Medulla oblongata (tissue), 1 donor: ENCODE measurements at regions not wholly inside any gene's neighbourhood (a gene's known extent, or its start where the extent isn't known, plus 50 kb on each side); places are given as distances from the start of the nearest gene placed in this dataset.

Source experiments
- DNase-seq: peaks from one replicate; pipeline ENCODE4 v3.0.0-alpha.2; 2015; ENCODE audit errors: extremely low spot score

GRCh38 chr11:70926543-70927201, 325.7 kb downstream of the SHANK2 start:
- no peak for DNase-seq

GRCh38 chr11:70928854-70929598, 323.4 kb downstream of the SHANK2 start:
- no peak for DNase-seq

DNA sequence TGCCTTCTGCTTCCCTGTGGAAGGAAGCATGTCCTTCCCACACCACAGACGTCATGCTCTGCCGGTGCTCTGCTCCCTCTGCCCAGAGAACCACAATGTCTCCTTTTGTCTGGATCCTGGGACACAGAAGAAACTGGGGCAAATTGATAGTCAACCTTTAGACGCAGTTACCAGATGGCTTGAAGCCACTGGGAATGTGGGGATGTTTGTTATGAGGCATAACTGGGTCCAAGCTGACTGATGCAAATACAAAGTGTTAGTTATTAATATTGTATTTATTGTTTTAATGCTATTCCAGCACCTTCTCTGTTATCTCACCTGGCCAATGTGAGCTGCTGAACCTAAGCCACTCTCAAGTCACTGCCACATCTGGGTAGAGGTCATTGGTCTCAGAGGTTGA, 322.2 kb downstream of the SHANK2 start:
- DNase-seq = no peak

DNA sequence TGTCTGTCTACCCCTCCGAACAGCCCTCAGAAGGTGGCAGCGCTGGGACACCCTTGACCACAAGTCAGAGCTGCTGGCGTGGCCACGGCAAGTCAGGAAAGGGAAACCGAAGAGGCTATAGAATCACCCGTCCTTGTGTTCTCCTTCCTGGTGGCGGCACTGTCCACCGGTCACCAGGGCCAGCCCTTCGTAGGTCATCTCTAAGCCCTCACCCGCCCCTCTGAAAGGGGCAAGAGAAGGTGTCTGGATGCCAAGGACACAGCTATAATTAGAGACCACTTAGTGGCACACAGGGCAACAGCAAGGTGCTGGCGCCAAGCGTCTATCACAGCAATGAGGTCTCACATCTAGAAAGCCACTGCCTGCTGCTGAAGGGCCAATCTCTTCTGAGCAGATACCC, 320.9 kb downstream of the SHANK2 start:
- no peak for DNase-seq

- no peak for DNase-seq
Measured at GRCh38 chr11:70933981-70934583, 318.3 kb downstream of the SHANK2 start.

- DNase-seq = no peak
Measured at GRCh38 chr11:70935006-70935768, 317.2 kb downstream of the SHANK2 start.

GRCh38 chr11:70942593-70942992, 309.8 kb downstream of the SHANK2 start:
- no peak for DNase-seq

GRCh38 chr11:70944141-70944540, 308.2 kb downstream of the SHANK2 start:
- DNase-seq = no peak

DNA sequence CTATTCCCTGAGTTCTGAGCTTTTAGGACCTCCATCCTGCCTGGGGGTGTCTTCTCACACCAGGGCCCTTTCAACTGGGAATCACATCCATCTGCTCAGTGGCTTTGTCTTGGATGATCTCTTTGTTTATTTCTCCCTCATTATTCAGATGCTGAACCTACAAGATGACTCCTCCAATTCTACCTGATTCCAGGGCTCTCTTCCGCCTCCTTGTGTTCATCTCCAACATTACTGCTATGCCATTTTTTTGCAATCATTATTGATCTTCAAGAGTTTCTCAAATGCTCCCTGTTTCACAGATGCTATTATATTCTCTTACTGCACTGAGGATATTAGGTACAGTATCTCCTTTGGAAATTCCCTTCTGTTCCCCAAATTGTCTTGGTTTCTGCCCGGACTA, 307.7 kb downstream of the SHANK2 start:
- no peak for DNase-seq

DNA sequence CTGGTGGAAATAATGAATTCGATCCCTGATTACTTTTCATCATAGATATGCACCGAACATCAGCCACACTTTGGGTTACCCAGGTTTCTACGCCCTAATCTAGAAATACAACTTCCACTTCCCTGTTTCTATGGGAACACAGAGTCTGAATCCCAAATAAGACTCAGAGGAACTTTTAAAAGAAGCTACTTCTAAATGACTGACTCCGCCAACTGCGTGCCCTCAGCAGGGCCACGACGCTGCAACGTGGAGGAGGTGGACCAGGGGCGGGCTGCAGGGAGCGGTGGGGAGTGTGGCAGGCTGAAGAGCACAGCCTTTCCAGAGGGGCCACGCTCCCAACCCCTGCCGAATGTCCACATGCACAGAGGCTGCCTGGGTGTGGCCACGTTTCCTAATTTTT, 304.0 kb downstream of the SHANK2 start:
- DNase-seq = no peak

- DNase-seq = no peak
Measured at GRCh38 chr11:70948855-70949531, 303.4 kb downstream of the SHANK2 start.

GRCh38 chr11:70951139-70951804, 301.1 kb downstream of the SHANK2 start:
- DNase-seq = no peak

GRCh38 chr11:70952191-70952590, 300.2 kb downstream of the SHANK2 start:
- peak; percentile 12 for DNase-seq

GRCh38 chr11:70953720-70954119, 298.7 kb downstream of the SHANK2 start:
- no peak for DNase-seq

DNA sequence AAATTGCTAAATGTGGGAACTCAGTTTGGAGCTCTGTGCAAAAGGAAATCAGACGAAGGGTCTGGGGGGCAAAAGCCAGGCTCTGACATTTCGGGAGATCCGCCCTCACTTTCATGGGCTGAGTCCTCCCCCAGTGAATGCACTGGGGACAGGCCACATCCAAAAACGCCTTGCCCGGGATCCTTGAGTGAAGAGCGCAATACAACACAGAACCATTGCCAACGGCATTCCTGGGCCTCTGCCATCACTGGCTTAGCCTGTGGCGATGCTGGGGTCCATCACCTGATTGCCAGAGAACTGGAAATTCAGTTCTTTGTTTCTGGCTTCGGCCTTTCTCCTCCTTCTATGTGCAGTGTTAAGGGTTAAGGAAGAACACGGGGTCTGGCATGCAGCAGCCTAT, 297.9 kb downstream of the SHANK2 start:
- no peak for DNase-seq
